IPS-18c (cell line): ENCODE measurements at regions not wholly inside any gene's neighbourhood (a gene's known extent, or its start where the extent isn't known, plus 50 kb on each side); places are given as distances from the start of the nearest gene placed in this dataset.

Experiments
- H3K4me3 ChIP-seq: 2 replicates; pipeline ENCODE4 v1.7.0; 2013; ENCODE audit warnings: low read depth, mild to moderate bottlenecking, low read length, moderate library complexity; ENCODE audit not compliant: insufficient read depth
- H3K9me3 ChIP-seq: one replicate; pipeline ENCODE4 v1.6.1; 2013; ENCODE audit warnings: mild to moderate bottlenecking, low read length, moderate library complexity; ENCODE audit not compliant: control insufficient read depth, insufficient read depth

DNA sequence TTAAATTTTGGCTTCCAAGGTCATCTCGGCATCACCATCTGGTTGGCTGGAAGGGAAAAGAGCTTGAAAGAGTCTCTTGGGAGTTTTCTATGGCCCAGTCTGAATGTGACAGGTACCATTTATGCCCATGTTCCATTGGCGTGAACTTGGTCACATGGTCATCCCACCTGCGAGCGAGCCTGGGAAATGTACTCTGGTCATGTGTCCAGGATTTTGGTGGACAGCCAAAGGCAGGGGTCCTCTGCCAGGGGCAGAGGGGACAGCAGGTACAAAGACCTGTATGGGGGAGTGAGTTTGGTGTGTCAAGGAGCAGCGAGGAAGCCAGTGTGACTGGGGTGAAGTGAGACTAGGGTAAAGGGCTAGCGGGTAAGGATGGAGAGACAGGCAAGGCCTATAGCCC lies 112.6 kb downstream of the CDC5L start:
- Histone ChIP-seq H3K9me3 (peaks cover 2% of the 10 kb centered on the region), H3K4me3 (no peak overlapping the region)

DNA sequence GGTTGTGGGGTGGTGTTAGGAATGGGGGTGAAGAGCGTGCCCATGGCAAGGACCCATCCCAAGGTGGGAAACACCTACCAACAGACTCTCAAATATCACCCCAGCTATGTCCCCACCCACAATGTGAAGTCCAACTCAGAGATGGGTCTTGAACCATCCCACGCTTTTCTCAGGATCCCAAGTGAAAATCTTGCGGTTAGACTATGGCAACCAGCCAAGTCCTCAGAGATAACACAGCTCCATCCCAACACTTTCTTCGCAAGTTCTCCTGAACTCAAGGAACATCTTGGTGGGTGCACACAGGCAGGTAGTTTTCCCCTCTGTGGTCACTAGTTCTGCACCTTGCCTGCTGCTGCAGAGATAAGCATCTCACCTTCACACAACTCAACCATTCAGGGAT lies 116.0 kb downstream of the CDC5L start:
- Histone ChIP-seq H3K4me3 (no peak overlapping the region), H3K9me3 (no peaks in the 10 kb centered on the region)

DNA sequence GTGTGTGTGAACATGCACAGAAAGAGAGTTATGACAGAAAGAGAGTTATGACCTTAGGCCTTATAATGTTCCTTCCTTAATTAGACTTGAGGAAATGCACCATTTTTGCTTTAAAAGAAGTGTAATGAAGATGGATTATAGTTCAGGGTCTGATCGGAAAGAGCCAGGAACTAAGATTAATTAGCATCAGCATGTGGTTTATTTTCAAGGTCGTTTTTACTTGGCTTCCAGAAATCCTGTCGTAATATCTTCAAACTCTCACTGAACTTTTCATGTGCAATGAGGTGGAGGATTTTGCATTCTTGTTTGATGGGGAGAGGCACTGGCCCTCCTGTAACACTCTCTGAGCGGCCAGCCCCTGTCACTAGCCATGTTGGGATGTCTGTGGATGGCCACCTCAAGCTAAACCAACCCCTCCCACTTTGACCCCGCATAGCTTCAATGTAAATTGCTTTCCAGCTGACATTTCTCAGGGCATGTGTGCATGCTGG lies 116.8 kb downstream of the CDC5L start:
- H3K9me3 ChIP-seq = no peaks in the 10 kb centered on the region
- no peak overlapping the region for H3K4me3 ChIP-seq

DNA sequence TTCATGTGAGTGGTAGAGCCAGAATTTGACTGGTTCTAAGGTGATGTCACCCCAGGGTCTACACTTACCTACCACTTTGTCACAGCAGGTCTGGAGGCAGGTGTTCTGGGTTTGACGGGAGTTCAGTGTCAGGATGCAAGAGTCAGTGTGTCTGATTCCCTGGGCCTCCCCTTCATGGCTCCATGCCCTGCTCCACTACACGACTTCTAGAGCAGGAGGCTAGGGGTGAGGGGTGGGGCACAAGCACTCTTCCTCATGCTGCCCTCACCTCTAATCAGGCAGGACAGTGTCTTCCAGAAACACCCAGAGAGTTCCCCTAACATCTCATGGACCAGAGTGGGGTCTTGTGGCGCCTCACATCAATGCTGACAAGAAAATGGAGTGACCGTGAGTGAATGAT lies 118.2 kb downstream of the CDC5L start:
- Histone ChIP-seq H3K9me3 (no peaks in the 10 kb centered on the region), H3K4me3 (no peak overlapping the region)

DNA sequence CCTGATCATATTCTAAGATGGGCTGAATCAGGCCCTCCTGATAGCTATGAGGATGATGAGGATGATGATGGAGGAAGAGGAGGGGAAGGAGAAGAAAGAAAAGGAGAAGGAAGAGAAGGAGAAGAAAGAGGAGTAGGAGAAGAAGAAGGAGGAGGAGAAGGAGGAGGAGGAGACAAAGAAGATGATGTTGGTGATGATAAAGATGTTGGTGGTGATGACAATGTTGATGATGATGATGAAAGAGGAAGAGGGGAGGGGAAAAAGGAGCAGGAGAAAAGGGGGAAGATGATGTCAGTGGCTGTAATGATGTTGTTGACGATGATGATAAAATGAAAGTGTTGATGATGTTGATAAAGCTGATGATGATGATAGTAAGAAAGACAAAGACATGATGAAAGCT lies 119.5 kb downstream of the CDC5L start:
- H3K4me3 ChIP-seq = no peak overlapping the region
- H3K9me3 ChIP-seq = no peaks in the 10 kb centered on the region

DNA sequence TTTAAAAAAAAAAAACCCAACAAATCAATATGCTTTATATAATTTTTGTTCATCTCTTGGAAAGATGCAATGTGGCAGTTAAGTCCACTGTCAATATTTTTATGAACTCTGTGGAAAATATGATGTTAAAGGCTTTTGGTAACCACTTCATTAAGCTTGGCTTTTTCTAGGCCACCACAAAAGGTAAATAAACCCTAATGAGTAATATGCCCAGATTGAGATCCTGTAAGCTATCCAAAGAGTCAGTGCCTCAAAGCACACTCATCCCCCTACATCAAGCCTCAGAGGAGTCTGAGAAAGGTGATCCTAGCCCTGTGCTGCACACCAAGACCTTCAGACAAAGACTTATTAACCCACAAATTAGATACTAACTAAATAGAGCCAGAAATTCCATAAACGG lies 121.1 kb downstream of the CDC5L start:
- Histone ChIP-seq H3K9me3 (no peaks in the 10 kb centered on the region), H3K4me3 (no peak overlapping the region)

DNA sequence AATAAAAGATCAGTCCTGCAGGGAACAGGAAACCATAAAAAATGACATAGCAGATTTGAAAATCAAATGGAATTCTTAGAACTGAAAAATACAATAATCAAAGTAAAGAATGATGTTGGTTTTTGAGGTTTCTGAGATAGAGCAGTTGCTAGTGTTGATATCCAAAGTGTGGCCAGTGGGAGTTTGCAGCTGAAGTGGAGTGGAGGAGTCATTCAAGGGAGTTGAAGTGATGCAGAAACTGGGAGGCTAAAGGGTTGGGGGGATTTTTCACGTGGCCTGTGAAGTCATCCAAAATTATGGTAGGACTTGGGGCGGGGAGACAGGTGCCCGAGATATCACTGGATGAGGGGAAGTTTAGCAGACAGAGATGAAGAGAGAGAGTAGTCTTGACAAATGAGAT lies 123.6 kb downstream of the CDC5L start:
- H3K4me3 ChIP-seq = no peak overlapping the region
- H3K9me3 ChIP-seq = no peaks in the 10 kb centered on the region

DNA sequence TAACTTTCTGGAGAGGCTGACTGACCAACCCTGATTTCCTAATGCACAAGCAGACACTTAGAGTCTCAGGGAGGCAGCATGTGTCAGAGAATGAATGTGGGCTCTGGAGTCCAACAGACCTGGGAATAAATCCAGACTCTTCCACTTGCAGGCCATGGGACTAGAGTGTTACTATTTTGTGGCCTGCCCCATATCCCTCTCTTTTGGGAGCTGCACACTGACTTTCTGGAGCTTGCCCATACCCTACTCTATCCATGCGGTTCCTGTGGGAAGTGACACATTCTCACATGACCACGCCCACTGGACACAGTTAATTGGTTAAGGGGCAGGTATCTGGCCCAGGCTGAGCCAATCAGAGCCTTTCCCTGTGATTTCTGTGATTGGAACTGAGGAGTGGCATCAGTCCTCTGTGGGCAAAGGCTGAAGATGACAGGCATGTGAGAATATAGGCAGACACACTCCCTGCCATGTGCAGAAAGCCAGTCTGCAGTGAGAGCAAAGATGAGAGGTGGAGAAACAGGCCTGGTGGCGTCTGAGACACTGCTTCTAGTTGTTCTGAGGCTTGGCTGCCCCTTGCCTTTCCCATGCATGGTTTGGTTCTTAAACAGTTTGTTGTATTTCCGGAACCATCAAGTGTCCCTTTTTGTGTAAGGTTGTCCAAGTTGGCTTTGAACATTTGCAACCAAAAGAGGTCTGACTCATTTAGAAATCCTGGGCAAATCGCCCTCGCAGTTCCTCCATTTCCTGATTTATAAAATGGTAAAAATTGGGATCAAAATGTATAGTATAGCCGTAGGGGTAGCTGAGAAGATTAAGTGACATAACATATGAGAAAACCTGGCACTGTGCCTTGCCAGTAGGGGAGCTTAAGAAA lies 125.6 kb downstream of the CDC5L start:
- Histone ChIP-seq H3K4me3 (no peak overlapping the region), H3K9me3 (no peaks in the 10 kb centered on the region)

DNA sequence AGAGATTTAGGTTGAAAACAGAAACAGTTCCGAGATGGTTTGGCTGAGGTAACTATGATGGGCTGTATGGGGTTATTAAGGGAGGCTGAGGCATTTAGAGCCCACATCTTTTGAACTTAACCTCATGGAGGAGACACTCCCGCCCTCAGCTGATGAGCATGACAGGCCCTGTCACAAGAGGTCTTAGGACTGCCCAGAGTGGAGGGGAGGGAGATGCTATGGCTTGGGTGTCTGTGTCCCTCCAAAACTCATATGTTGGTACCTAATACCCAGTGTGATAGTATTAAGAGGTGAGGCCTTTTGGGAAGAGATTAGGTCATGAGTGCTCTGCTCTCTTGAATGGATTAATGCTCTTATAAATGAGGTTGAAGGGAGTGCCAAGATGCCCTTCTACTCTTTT lies 126.6 kb downstream of the CDC5L start:
- Histone ChIP-seq H3K4me3 (no peak overlapping the region), H3K9me3 (no peaks in the 10 kb centered on the region)

DNA sequence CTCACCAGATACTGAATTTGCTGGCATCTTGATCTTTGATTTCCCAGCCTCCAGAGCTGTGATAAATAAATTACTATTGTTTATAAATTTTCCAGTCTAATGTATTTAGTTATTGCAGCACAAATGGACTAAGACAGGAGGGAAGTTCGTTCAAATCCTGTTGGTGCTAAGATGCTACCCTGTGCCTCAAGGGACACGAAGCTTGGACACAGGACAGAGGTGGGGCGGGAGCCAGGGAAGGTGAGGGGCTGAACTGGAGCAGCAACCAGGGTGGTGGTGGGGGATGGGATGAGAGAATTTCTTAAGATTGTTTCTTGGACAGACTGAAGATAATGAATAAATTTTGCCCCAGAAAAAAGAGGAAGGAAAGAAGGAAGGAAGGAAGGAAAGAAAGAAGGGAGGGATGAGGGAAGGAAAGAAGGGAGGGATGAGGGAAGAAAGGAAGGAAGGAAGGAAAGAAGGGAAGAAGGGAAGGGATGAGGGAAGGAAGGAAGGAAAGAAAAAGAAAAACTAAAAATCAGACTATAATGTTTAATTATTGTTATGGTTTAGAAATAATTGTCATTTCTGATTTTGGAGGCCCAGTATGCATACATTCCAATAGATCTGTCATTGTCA lies 127.2 kb downstream of the CDC5L start:
- no peak overlapping the region for H3K4me3 ChIP-seq
- no peaks in the 10 kb centered on the region for H3K9me3 ChIP-seq

DNA sequence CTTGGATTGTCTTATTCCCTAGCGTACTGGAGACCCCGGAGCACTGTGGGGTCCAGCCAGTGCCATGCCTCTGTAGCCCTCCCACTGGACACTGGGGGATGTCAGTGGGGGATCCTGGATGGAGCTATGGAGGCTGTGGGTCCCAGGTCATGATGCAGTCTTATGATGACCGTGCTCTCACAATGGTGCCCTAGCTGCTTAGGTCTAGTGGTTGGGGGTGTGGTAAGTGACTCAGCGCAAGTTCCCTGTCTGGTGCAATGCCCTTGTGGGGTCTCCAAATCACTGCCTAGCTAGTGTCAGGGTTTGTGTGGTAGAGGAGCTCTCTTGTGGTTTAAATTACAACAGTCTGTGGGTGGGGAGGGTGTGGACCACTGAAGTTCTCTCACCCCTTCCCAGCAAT lies 135.4 kb downstream of the CDC5L start:
- H3K4me3 ChIP-seq = no peak overlapping the region
- no peaks in the 10 kb centered on the region for H3K9me3 ChIP-seq

DNA sequence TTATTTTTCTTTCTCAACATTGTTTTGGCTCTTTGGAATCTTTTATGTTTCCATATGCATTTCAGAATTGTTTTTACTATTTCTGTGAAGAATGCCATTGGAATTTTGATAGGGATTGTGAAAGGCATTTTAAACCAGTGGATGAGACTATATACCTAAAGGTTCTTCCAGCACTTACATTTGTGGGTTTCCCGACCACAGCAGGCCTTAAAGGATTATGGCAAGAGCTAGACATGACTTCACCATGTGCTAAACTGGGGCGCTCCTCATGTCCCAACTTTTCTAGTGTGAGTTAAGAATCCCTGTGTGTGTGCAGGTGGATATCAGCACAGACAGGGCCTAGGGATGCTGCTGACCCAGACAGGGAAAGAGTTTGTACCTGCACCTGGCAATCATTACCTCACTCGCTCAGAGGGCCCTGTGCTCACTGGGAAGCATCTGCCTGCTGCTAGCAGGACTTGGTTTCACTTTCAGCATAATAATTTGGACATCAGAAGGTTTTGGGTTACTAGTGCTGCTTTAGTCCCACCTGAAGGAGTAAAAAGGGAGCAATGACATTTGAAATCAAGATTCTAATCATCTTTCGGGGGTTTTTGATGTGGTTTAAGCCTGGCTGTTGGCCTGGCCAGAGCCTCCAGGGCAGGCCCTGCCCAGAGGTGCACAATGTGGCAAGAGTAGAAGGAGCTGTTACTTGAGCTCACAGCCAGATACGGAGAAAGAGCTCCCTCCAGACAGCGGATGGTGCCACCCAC lies 137.1 kb downstream of the CDC5L start:
- H3K4me3 ChIP-seq = no peak overlapping the region
- no peaks in the 10 kb centered on the region for H3K9me3 ChIP-seq

DNA sequence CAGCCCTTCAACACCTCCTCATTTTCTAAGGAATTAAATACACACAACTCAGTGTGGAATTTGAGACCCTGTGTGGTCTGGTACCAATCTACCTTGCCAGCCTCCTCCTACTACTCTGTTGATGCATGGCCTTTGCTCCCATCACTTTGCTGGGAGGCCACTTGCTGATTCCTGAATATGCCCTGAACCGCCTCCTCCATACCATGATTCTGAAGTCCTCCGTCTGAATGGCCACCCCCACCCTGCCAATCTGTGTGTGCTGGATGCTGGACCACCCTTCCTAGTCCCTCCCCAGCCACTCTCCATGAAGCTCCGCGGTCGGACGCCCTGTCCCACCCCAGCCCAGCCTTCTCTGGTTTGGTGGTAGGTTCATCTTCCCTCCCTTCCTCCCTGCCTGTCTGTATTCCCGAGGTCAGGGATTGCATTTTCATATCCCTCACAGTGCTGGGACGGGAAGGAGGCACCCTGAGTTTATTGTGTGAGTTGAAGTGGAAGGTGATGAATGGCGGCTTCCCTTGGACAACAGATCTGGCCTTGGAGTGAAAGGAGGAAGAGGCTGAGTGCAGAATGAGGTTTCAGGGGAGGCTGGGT lies 138.3 kb downstream of the CDC5L start:
- Histone ChIP-seq H3K4me3 (no peak overlapping the region), H3K9me3 (no peaks in the 10 kb centered on the region)

DNA sequence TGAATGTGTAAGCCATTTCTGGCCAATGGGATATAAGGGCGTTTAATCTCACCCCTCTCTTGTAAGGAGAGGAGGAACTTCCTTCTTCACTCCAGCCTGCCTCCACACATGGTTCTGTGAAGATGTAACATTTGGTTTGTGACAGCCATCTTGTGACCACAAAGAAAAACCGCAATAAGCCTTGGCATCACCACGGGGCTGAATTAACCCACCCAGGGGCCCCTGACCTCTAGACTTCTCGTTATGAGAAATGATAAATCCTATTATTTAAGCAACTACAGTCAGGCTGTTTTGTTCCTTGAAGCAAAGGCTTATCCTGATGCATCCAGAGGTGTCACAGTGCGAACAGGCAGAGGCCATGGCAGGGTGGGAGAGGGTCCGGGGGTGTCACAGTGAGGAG lies 139.7 kb downstream of the CDC5L start:
- H3K4me3 ChIP-seq = no peak overlapping the region
- no peaks in the 10 kb centered on the region for H3K9me3 ChIP-seq

DNA sequence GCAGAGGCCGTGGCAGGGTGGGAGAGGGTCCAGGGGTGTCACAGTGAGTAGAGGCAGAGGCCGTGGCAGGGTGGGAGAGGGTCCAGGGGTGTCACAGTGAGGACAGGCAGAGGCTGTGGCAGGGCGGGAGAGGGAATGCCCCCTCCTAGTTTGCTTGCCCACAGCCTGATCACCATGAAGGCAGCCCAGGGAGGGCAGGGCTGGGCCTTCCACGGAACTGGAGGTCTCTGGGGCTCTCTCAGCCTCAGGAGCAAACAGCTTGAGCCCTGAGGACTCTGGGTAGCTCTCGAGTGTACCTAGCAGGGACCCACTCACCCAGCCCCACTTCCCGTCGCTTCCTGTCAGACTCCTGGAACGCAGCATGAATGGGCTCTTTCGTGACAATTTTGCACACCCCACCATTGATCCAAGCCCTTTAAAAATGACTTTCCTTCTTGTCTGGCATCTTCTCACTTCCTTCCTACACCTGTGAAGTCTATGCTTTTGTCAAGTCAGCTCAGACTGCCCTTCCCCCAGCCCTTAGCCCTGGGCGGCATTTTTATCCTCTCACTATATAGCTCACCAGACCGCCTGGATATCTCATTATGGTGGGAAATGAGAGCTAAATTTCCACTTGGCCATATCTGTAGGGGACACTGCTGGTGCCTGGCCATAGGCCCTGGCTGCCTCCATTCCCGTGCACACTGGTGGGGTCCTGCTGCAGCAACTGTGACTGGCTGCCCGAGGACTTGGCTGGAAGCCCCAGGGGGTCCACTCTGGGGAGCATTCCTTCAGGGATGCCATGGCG lies 140.3 kb downstream of the CDC5L start:
- no peaks in the 10 kb centered on the region for H3K9me3 ChIP-seq
- H3K4me3 ChIP-seq = no peak overlapping the region

DNA sequence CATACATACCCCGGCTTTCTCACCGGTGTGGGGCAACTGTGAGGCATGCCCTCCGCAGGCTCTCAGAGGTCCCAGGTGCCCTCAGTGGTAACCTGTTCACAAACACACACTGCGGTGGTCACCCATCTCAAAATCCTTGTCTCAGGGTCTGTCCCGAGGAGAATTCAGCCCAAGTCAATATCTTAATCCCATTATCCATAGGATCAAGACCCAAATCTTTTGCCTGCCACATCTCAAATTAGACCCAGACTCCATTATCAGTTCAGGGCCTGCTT lies 140.8 kb downstream of the CDC5L start:
- Histone ChIP-seq H3K9me3 (no peaks in the 10 kb centered on the region), H3K4me3 (no peak overlapping the region)

DNA sequence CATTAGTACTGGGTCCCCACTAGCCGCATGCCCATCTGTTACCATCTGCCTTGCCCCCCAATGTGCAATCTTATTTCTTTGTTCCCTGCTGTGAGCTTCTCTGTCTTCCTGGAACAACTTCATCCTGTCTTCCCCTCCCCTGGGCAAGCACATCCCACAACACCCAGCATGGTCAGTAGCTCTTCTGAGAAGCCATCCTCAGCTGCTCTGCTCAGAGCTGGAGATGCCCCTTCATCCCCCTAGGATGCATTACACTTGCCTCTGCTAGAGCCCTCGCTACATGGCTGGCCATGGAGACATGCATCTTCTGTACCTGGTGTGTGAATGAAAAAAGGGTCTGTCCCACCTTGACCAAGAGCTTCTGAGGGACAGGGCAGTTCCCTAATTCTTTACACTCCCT lies 141.2 kb downstream of the CDC5L start:
- Histone ChIP-seq H3K4me3 (no peak overlapping the region), H3K9me3 (no peaks in the 10 kb centered on the region)
